ENCODE measurements at regions not wholly inside any gene's neighbourhood (a gene's known extent, or its start where the extent isn't known, plus 50 kb on each side); places are given as distances from the start of the nearest gene placed in this dataset.

GRCh38 chr3:99479768-99480167 is 158.6 kb upstream of the COL8A1 start:
- H3K36me3 ChIP-seq (replicated peaks; ENCODE audit: insufficient read depth, low read length): no peaks in the 10 kb centered on the region
- no peaks in the 10 kb centered on the region for H3K9me3 ChIP-seq (replicated peaks; ENCODE audit: insufficient read depth, low read length)
- H3F3A ChIP-seq (ENCODE audit: insufficient read depth, low read length): no peaks in the 10 kb centered on the region
- no peaks in the 10 kb centered on the region for H3K79me2 ChIP-seq (ENCODE audit: low read length)
- H3K4me3 ChIP-seq (ENCODE audit: low read length): no peak overlapping the region
- no peaks in the 10 kb centered on the region for H3K4me1 ChIP-seq (ENCODE audit: low read length)
- DNase-seq: no peak
- no peak overlapping the region for H3K9ac ChIP-seq (ENCODE audit: low read length)
- no peaks in the 10 kb centered on the region for H3K27me3 ChIP-seq (replicated peaks; ENCODE audit: insufficient read depth, low read length)
- H2AFZ ChIP-seq (ENCODE audit: low read length): no peak overlapping the region
- no peaks in the 10 kb centered on the region for H3K9me2 ChIP-seq (replicated peaks; ENCODE audit: insufficient read depth, low read length)
- H3K4me2 ChIP-seq (ENCODE audit: low read depth, low read length): no peak overlapping the region
- no peaks in the 10 kb centered on the region for H4K20me1 ChIP-seq (ENCODE audit: insufficient read depth, low read length)
- TF ChIP-seq CTCF (IDR thresholded peaks at IDR 0.05; ENCODE audit: low read length) (no peak), EZH2phosphoT487 (IDR thresholded peaks at IDR 0.05; ENCODE audit: low read length) (no peak), EZH2 (optimal IDR thresholded peaks at IDR 0.05; ENCODE audit: low read depth, low read length) (no peak)
- H3K27ac ChIP-seq (ENCODE audit: low read length): no peak overlapping the region

- H2AFZ ChIP-seq (ENCODE audit: low read length): no peak overlapping the region
- no peaks in the 10 kb centered on the region for H3K9me3 ChIP-seq (replicated peaks; ENCODE audit: insufficient read depth, low read length)
- no peak overlapping the region for H3K4me2 ChIP-seq (ENCODE audit: low read depth, low read length)
- H3K27ac ChIP-seq (ENCODE audit: low read length): no peak overlapping the region
- H3K4me3 ChIP-seq (ENCODE audit: low read length): no peak overlapping the region
- H3K27me3 ChIP-seq (replicated peaks; ENCODE audit: insufficient read depth, low read length): no peaks in the 10 kb centered on the region
- TF ChIP-seq CTCF (IDR thresholded peaks at IDR 0.05; ENCODE audit: low read length) (no peak), EZH2 (optimal IDR thresholded peaks at IDR 0.05; ENCODE audit: low read depth, low read length) (no peak), EZH2phosphoT487 (IDR thresholded peaks at IDR 0.05; ENCODE audit: low read length) (no peak)
- no peaks in the 10 kb centered on the region for H3K79me2 ChIP-seq (ENCODE audit: low read length)
- H3K4me1 ChIP-seq (ENCODE audit: low read length): no peaks in the 10 kb centered on the region
- H4K20me1 ChIP-seq (ENCODE audit: insufficient read depth, low read length): no peaks in the 10 kb centered on the region
- H3K36me3 ChIP-seq (replicated peaks; ENCODE audit: insufficient read depth, low read length): no peaks in the 10 kb centered on the region
- H3K9ac ChIP-seq (ENCODE audit: low read length): no peak overlapping the region
- no peaks in the 10 kb centered on the region for H3K9me2 ChIP-seq (replicated peaks; ENCODE audit: insufficient read depth, low read length)
- DNase-seq: no peak
- H3F3A ChIP-seq (ENCODE audit: insufficient read depth, low read length): no peaks in the 10 kb centered on the region
Observed at GRCh38 chr3:99477650-99478049, 160.7 kb upstream of the COL8A1 start.

GRCh38 chr3:99475229-99475628 is 163.2 kb upstream of the COL8A1 start:
- Histone ChIP-seq H3K4me2 (ENCODE audit: low read depth, low read length) (no peak overlapping the region), H2AFZ (ENCODE audit: low read length) (no peak overlapping the region), H3K9ac (ENCODE audit: low read length) (no peak overlapping the region), H3K9me2 (replicated peaks; ENCODE audit: insufficient read depth, low read length) (no peaks in the 10 kb centered on the region), H3K27me3 (replicated peaks; ENCODE audit: insufficient read depth, low read length) (no peaks in the 10 kb centered on the region), H3K4me3 (ENCODE audit: low read length) (no peak overlapping the region), H3K4me1 (ENCODE audit: low read length) (peaks cover 3% of the 10 kb centered on the region; the same call in 1 of the 2 replicates), H3K36me3 (replicated peaks; ENCODE audit: insufficient read depth, low read length) (no peaks in the 10 kb centered on the region), H3K27ac (ENCODE audit: low read length) (no peak overlapping the region), H3K79me2 (ENCODE audit: low read length) (no peaks in the 10 kb centered on the region), H3F3A (ENCODE audit: insufficient read depth, low read length) (no peaks in the 10 kb centered on the region), H3K9me3 (replicated peaks; ENCODE audit: insufficient read depth, low read length) (no peaks in the 10 kb centered on the region), H4K20me1 (ENCODE audit: insufficient read depth, low read length) (no peaks in the 10 kb centered on the region)
- DNase-seq: no peak
- TF ChIP-seq CTCF (IDR thresholded peaks at IDR 0.05; ENCODE audit: low read length) (no peak), EZH2 (optimal IDR thresholded peaks at IDR 0.05; ENCODE audit: low read depth, low read length) (no peak), EZH2phosphoT487 (IDR thresholded peaks at IDR 0.05; ENCODE audit: low read length) (no peak)
